WTC11 (cell line): ENCODE measurements at regions not wholly inside any gene's neighbourhood (a gene's known extent, or its start where the extent isn't known, plus 50 kb on each side); places are given as distances from the start of the nearest gene placed in this dataset.

Experiments used
- TCF7 ChIP-seq: sonication (generic); formaldehyde crosslinking; IDR thresholded peaks from 2 replicates; pipeline ENCODE4 v1.8.0; 2022; ENCODE audit warnings: mild to moderate bottlenecking, low read depth, missing genetic modification reagents, moderate library complexity
- ZNF232 ChIP-seq: sonication (generic); formaldehyde crosslinking; IDR thresholded peaks from 2 replicates; pipeline ENCODE4 v1.8.0; 2022; ENCODE audit warnings: mild to moderate bottlenecking, missing genetic modification reagents
- TF ChIP-seq, protein P1 (sequence below): fragments of 200-600 bp; IDR thresholded peaks from 2 replicates; pipeline ENCODE4 v1.8.0; 2022; ENCODE audit warnings: antibody characterized with exemption
- TF ChIP-seq, protein P2 (sequence below): sonication (generic); formaldehyde crosslinking; IDR thresholded peaks from 2 replicates; pipeline ENCODE4 v1.8.1; 2022; ENCODE audit warnings: mild to moderate bottlenecking, missing genetic modification reagents, moderate library complexity, borderline replicate concordance

DNA sequence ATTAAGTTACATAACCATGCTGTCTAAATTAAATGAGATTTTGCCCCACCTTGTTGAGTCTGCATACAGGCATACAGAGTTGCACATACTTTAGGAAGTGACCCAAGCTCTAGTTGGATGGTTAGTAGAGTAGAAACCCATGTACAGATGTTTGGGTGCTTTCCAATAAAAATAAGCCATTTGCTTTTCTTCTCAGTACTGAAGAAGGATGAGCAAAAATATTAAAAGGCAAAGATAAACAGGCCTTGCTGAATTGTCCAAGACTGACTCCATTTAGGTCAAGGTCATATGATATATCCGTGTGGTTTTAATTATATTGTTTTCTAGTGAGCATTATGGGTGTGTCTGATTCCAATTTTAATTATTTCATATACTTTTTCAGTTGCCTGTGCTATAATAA, 589.4 kb downstream of the RFPL4B start:
- TF ChIP-seq ZNF232 (CRISPR knock-in tag) (no peak), TCF7 (CRISPR knock-in tag) (no peak)
- TF ChIP-seq, protein P1, sequence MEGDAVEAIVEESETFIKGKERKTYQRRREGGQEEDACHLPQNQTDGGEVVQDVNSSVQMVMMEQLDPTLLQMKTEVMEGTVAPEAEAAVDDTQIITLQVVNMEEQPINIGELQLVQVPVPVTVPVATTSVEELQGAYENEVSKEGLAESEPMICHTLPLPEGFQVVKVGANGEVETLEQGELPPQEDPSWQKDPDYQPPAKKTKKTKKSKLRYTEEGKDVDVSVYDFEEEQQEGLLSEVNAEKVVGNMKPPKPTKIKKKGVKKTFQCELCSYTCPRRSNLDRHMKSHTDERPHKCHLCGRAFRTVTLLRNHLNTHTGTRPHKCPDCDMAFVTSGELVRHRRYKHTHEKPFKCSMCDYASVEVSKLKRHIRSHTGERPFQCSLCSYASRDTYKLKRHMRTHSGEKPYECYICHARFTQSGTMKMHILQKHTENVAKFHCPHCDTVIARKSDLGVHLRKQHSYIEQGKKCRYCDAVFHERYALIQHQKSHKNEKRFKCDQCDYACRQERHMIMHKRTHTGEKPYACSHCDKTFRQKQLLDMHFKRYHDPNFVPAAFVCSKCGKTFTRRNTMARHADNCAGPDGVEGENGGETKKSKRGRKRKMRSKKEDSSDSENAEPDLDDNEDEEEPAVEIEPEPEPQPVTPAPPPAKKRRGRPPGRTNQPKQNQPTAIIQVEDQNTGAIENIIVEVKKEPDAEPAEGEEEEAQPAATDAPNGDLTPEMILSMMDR: no peak
- TF ChIP-seq, protein P2, sequence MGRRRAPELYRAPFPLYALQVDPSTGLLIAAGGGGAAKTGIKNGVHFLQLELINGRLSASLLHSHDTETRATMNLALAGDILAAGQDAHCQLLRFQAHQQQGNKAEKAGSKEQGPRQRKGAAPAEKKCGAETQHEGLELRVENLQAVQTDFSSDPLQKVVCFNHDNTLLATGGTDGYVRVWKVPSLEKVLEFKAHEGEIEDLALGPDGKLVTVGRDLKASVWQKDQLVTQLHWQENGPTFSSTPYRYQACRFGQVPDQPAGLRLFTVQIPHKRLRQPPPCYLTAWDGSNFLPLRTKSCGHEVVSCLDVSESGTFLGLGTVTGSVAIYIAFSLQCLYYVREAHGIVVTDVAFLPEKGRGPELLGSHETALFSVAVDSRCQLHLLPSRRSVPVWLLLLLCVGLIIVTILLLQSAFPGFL (CRISPR knock-in tag): no peak
